K562 (cell line): ENCODE measurements at regions not wholly inside any gene's neighbourhood (a gene's known extent, or its start where the extent isn't known, plus 50 kb on each side); places are given as distances from the start of the nearest gene placed in this dataset.

Source experiments
- FOSL1 ChIP-seq: fragments of 200-800 bp; sonication (Bioruptor generic); conservative IDR thresholded peaks from 2 replicates; pipeline ENCODE4 v1.6.1; 2016; ENCODE audit warnings: missing genetic modification characterization, missing compliant biosample characterization
- PREB ChIP-seq: sonication (generic); formaldehyde crosslinking; IDR thresholded peaks from 2 replicates; pipeline ENCODE4 v1.8.1; 2023; ENCODE audit warnings: mild to moderate bottlenecking, missing genetic modification reagents
- THAP7 ChIP-seq: fragments of 250-450 bp; sonication (Bioruptor Pico); IDR thresholded peaks from 2 replicates; pipeline ENCODE4 v1.5.0; 2021
- ZNF41 ChIP-seq: fragments of 250-450 bp; sonication (Bioruptor Pico); conservative IDR thresholded peaks from 2 replicates; pipeline ENCODE4 v1.4.0; 2020; ENCODE audit warnings: mild to moderate bottlenecking
- ZNF592 ChIP-seq: fragments of 450-650 bp; IDR thresholded peaks from 2 replicates; pipeline ENCODE4 v1.6.1; 2017; ENCODE audit warnings: antibody characterized with exemption, mild to moderate bottlenecking

GRCh38 chr5:98318386-98318785 lies 455.1 kb upstream of the RGMB start (continued):
- TF ChIP-seq PREB (no peak), ZNF41 (CRISPR knock-in tag) (no peak), THAP7 (CRISPR knock-in tag) (no peak), ZNF592 (no peak), FOSL1 (tag) (no peak)
